ENCODE measurements at regions not wholly inside any gene's neighbourhood (a gene's known extent, or its start where the extent isn't known, plus 50 kb on each side); places are given as distances from the start of the nearest gene placed in this dataset.

GRCh38 chr4:13209600-13209999 is 274.5 kb downstream of the RAB28 start:
- 75% methylated on average over 1 of the region's 4 CpGs for WGBS (ENCODE audit: insufficient coverage)
- H3K4me3 Mint-ChIP-seq, result no peak overlapping the region
- H3K27ac Mint-ChIP-seq, result no peak overlapping the region

DNA sequence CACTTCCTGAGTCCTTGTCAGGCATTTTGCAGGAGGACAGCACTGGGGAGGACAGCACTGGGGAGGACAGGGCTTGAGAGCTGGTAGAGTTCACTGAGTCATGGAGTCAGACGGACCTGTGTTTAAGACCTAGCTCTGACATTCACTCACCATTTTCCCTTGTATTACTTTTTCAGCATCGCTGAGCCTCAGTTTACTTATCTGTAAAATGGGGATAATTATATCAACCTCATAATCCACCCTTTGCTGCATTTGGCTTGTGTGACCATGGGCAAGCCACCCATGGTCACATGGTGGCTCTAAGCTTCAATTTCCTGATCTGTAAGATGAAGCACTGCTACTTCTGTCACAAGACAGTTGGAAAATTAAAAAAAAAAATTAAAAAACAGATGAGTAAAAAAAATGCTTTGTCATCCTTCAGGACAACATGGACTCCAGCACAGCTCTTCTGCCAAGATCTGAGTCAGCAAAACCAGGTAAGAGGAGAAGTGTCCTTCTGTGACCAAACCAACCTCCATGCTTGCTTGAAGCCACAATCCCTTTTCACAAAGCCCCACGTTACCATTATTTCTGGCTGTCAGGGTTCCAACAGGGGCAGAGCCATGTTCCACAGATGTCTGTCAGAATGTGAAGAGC is 275.5 kb downstream of the RAB28 start:
- H3K79me2 ChIP-seq (ENCODE audit: insufficient read depth, low read length), result no peaks in the 10 kb centered on the region
- H3K4me2 ChIP-seq (replicated peaks; ENCODE audit: extremely low read depth, low read length, poor library complexity, severe bottlenecking), result no peak overlapping the region
- Mint-ChIP-seq H3K9me3 (peaks cover 3 to 15% (median 7%) of the 10 kb centered on the region in 7 donors), H3K27ac (no peak overlapping the region), H3K27me3 (ENCODE audit: low read depth in 3 of 3) (peaks cover 0 to 1% (median 0%) of the 10 kb centered on the region in 3 donors), H3K4me1 (no peaks in the 10 kb centered on the region), H3K4me3 (no peak overlapping the region), H3K36me3 (no peaks in the 10 kb centered on the region)
- intact Hi-C loops (cut with micrococcal nuclease), result no loop called here
- H3K27me3 ChIP-seq (ENCODE audit: control insufficient read depth in 2 of 2, insufficient read depth in 2 of 2, low read length in 2 of 2), result no peaks in the 10 kb centered on the region
- H3K9ac ChIP-seq (ENCODE audit: insufficient read depth, low read length, poor library complexity, severe bottlenecking), result no peak overlapping the region
- peaks cover 9 to 16% of the 10 kb centered on the region in 2 donors for H3K9me3 ChIP-seq (replicated peaks in 1 of 2; ENCODE audit: control insufficient read depth in 1 of 2, insufficient read depth in 1 of 2, low read length in 2 of 2)
- no peak for DNase-seq
- H2AFZ ChIP-seq (ENCODE audit: insufficient read depth, low read depth, low read length, poor library complexity, severe bottlenecking), result no peak overlapping the region
- H3K4me3 ChIP-seq (replicated peaks in 1 of 3; ENCODE audit: low read depth in 2 of 3, low read length in 3 of 3), result no peak overlapping the region
- no peak overlapping the region for H3K27ac ChIP-seq (ENCODE audit: low read depth in 1 of 2, low read length in 2 of 2)
- WGBS (ENCODE audit: insufficient coverage), result no CpG with 5 or more reads among the region's 3 CpGs
- no peak for TF ChIP-seq CTCF (IDR thresholded peaks at IDR 0.05)
- no peaks in the 10 kb centered on the region for H4K20me1 ChIP-seq (ENCODE audit: insufficient read depth, low read length)
- no peaks in the 10 kb centered on the region for H3K4me1 ChIP-seq (ENCODE audit: control insufficient read depth in 1 of 2, insufficient read depth in 2 of 2, low read length in 2 of 2)
- no peaks in the 10 kb centered on the region for H3K36me3 ChIP-seq (replicated peaks in 1 of 2; ENCODE audit: control insufficient read depth in 1 of 2, insufficient read depth in 2 of 2, low read length in 2 of 2)

More at GRCh38 chr4:13209600-13209999, 274.5 kb downstream of the RAB28 start:
- Histone ChIP-seq H3K9ac (ENCODE audit: insufficient read depth, low read length, poor library complexity, severe bottlenecking) (no peak overlapping the region), H3K36me3 (replicated peaks in 1 of 2; ENCODE audit: control insufficient read depth in 1 of 2, insufficient read depth in 2 of 2, low read length in 2 of 2) (no peaks in the 10 kb centered on the region), H3K4me1 (ENCODE audit: control insufficient read depth in 1 of 2, insufficient read depth in 2 of 2, low read length in 2 of 2) (no peaks in the 10 kb centered on the region), H4K20me1 (ENCODE audit: insufficient read depth, low read length) (no peaks in the 10 kb centered on the region), H3K9me3 (replicated peaks in 1 of 2; ENCODE audit: control insufficient read depth in 1 of 2, insufficient read depth in 1 of 2, low read length in 2 of 2) (peaks cover 9 to 14% of the 10 kb centered on the region in 2 donors), H3K27me3 (ENCODE audit: control insufficient read depth in 2 of 2, insufficient read depth in 2 of 2, low read length in 2 of 2) (no peaks in the 10 kb centered on the region), H2AFZ (ENCODE audit: insufficient read depth, low read depth, low read length, poor library complexity, severe bottlenecking) (no peak overlapping the region), H3K27ac (ENCODE audit: low read depth in 1 of 2, low read length in 2 of 2) (no peak overlapping the region), H3K4me3 (replicated peaks in 1 of 3; ENCODE audit: low read depth in 2 of 3, low read length in 3 of 3) (no peak overlapping the region), H3K79me2 (ENCODE audit: insufficient read depth, low read length) (no peaks in the 10 kb centered on the region), H3K4me2 (replicated peaks; ENCODE audit: extremely low read depth, low read length, poor library complexity, severe bottlenecking) (no peak overlapping the region)
- no peaks in the 10 kb centered on the region for H3K4me1 Mint-ChIP-seq
- intact Hi-C loops (cut with micrococcal nuclease), result no loop called here
- H3K27me3 Mint-ChIP-seq (ENCODE audit: low read depth in 3 of 3), result peaks cover 0 to 1% (median 0%) of the 10 kb centered on the region in 3 donors
- no peak for DNase-seq
- peaks cover 5 to 19% (median 7%) of the 10 kb centered on the region in 7 donors for H3K9me3 Mint-ChIP-seq
- no peak for TF ChIP-seq CTCF (IDR thresholded peaks at IDR 0.05)
- no peaks in the 10 kb centered on the region for H3K36me3 Mint-ChIP-seq
